ENCODE measurements at regions not wholly inside any gene's neighbourhood (a gene's known extent, or its start where the extent isn't known, plus 50 kb on each side); places are given as distances from the start of the nearest gene placed in this dataset.

DNA sequence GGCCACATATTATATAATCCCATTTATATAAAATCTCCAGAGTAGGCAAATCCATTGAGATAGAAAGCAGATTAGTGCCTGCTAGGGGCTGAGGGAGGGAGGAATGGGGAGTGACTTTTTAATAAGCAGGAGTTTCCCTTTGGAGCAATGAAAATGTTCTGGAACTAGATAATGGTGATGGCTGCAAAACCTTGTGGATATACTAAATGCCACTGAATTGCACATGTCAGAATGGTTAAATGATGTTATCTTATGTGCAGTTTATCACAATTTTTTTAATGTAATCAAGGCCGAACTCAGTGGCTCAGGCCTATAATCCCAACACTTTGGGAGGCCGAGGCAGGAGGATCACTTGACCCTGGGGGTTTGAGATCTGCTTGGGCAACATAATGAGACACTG lies 145.5 kb upstream of the AUTS2 start:
- Histone ChIP-seq H3K36me3 (ENCODE audit: control insufficient read depth, insufficient read depth, low read length) (no peaks in the 10 kb centered on the region), H3K4me3 (replicated peaks in 1 of 4; ENCODE audit: control extremely low read depth in 1 of 4, insufficient read depth in 1 of 4, low read depth in 3 of 4, low read length in 4 of 4) (no peak overlapping the region), H3K27ac (ENCODE audit: insufficient read depth, low read length) (no peak overlapping the region), H2AFZ (ENCODE audit: low read length) (no peak overlapping the region), H4K20me1 (ENCODE audit: control insufficient read depth, extremely low read depth, insufficient read depth, low read length) (no peaks in the 10 kb centered on the region), H3K9ac (ENCODE audit: insufficient read depth, low read length) (no peak overlapping the region), H3K79me2 (ENCODE audit: control insufficient read depth, insufficient read depth, low read length) (no peaks in the 10 kb centered on the region), H3K4me2 (ENCODE audit: extremely low read depth, insufficient read depth, low read length) (no peak overlapping the region), H3K9me3 (ENCODE audit: control insufficient read depth, insufficient read depth, low read depth, low read length) (no peaks in the 10 kb centered on the region), H3K27me3 (ENCODE audit: control insufficient read depth, insufficient read depth, low read length) (no peaks in the 10 kb centered on the region), H3K4me1 (ENCODE audit: control insufficient read depth, extremely low read depth, insufficient read depth, low read length) (no peaks in the 10 kb centered on the region)
- DNase-seq (ENCODE audit: low read depth in 2 of 2), result no peak
- TF ChIP-seq, protein P1, sequence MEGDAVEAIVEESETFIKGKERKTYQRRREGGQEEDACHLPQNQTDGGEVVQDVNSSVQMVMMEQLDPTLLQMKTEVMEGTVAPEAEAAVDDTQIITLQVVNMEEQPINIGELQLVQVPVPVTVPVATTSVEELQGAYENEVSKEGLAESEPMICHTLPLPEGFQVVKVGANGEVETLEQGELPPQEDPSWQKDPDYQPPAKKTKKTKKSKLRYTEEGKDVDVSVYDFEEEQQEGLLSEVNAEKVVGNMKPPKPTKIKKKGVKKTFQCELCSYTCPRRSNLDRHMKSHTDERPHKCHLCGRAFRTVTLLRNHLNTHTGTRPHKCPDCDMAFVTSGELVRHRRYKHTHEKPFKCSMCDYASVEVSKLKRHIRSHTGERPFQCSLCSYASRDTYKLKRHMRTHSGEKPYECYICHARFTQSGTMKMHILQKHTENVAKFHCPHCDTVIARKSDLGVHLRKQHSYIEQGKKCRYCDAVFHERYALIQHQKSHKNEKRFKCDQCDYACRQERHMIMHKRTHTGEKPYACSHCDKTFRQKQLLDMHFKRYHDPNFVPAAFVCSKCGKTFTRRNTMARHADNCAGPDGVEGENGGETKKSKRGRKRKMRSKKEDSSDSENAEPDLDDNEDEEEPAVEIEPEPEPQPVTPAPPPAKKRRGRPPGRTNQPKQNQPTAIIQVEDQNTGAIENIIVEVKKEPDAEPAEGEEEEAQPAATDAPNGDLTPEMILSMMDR (conservative IDR thresholded peaks at IDR 0.05 in 1 of 2, IDR thresholded peaks at IDR 0.05 in 1 of 2; ENCODE audit: low read depth in 1 of 2, low read length in 2 of 2), result no peak
- TF ChIP-seq EZH2 (IDR thresholded peaks at IDR 0.05; ENCODE audit: low read length, missing control alignments), result no peak

DNA sequence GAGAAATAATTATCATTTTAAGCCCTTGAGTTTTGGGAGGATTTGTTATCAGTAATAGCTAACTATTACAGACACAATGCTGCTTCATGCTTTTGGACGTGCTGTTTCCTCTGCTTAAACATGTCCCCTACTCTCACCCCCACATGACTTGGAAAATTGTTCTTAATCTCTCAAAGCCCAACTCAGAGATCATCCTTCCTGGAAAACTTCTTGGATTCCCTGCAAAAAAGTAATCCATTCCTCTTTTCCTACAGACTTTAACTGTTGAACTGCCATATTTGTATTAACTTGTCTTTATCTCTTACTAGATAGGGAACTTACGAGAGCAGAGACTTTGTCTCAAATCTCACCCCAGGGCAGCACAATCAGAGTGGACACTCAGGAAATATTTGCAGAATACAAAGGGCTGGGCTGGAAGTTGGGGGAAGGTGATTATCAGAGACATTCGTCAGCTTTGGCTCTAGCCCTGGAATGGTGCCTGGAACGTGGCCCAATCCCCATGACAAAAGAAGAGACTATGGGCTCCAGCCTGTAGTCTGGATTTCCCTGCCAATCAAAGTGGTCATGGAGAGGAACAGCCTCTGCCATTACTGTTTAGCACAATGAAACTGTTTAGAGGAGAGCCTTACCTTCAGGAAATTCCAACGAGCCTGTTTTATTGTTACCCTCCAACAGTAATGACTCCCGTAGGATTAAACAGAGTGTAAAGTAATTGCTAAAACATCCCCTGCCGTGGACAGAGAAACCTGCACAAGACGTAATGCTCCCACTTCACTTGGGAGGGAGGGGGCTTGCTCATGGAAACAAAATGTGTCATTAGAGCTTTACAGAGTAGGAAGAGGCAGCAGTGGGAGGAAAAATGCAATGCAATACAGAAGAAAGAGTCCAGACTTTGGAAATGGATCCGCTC lies 140.4 kb upstream of the AUTS2 start:
- Histone ChIP-seq H3K4me2 (ENCODE audit: extremely low read depth, insufficient read depth, low read length) (no peak overlapping the region), H3K4me1 (ENCODE audit: control insufficient read depth, extremely low read depth, insufficient read depth, low read length) (no peaks in the 10 kb centered on the region), H3K36me3 (ENCODE audit: control insufficient read depth, insufficient read depth, low read length) (no peaks in the 10 kb centered on the region), H3K9me3 (ENCODE audit: control insufficient read depth, insufficient read depth, low read depth, low read length) (no peaks in the 10 kb centered on the region), H3K4me3 (replicated peaks in 1 of 4; ENCODE audit: control extremely low read depth in 1 of 4, insufficient read depth in 1 of 4, low read depth in 3 of 4, low read length in 4 of 4) (no peak overlapping the region), H3K9ac (ENCODE audit: insufficient read depth, low read length) (no peak overlapping the region), H3K27ac (ENCODE audit: insufficient read depth, low read length) (no peak overlapping the region), H4K20me1 (ENCODE audit: control insufficient read depth, extremely low read depth, insufficient read depth, low read length) (no peaks in the 10 kb centered on the region), H2AFZ (ENCODE audit: low read length) (no peak overlapping the region), H3K27me3 (ENCODE audit: control insufficient read depth, insufficient read depth, low read length) (no peaks in the 10 kb centered on the region), H3K79me2 (ENCODE audit: control insufficient read depth, insufficient read depth, low read length) (no peaks in the 10 kb centered on the region)
- no peak for TF ChIP-seq EZH2 (IDR thresholded peaks at IDR 0.05; ENCODE audit: low read length, missing control alignments)
- TF ChIP-seq, protein P1 (conservative IDR thresholded peaks at IDR 0.05 in 1 of 2, IDR thresholded peaks at IDR 0.05 in 1 of 2; ENCODE audit: low read depth in 1 of 2, low read length in 2 of 2), result no peak
- peak in 1 of 2 donors; percentile 79 for DNase-seq (ENCODE audit: low read depth in 2 of 2)

DNA sequence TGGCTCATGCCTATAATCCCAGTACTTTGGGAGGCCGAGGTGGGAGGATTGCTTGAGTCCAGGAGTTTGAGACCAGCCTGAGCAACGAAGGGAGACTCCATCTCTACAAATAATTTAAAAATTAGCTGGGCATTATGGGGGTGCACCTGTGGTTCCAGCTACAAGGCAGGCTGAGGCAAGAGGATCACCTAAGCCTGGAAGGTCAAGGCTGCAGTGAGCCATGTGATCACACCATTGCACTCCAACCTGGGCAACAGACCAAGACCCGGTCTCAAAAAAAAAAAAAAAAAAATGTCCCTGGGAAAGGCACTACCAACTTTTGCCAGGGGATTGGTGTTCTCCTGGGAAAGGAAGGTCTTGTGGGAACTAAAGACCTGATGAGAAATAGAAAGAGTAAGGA lies 134.2 kb upstream of the AUTS2 start:
- Histone ChIP-seq H3K27ac (ENCODE audit: insufficient read depth, low read length) (no peak overlapping the region), H4K20me1 (ENCODE audit: control insufficient read depth, extremely low read depth, insufficient read depth, low read length) (no peaks in the 10 kb centered on the region), H3K9me3 (ENCODE audit: control insufficient read depth, insufficient read depth, low read depth, low read length) (no peaks in the 10 kb centered on the region), H3K4me1 (ENCODE audit: control insufficient read depth, extremely low read depth, insufficient read depth, low read length) (no peaks in the 10 kb centered on the region), H3K4me3 (replicated peaks in 1 of 4; ENCODE audit: control extremely low read depth in 1 of 4, insufficient read depth in 1 of 4, low read depth in 3 of 4, low read length in 4 of 4) (no peak overlapping the region), H3K9ac (ENCODE audit: insufficient read depth, low read length) (no peak overlapping the region), H3K27me3 (ENCODE audit: control insufficient read depth, insufficient read depth, low read length) (no peaks in the 10 kb centered on the region), H3K4me2 (ENCODE audit: extremely low read depth, insufficient read depth, low read length) (no peak overlapping the region), H2AFZ (ENCODE audit: low read length) (no peak overlapping the region), H3K36me3 (ENCODE audit: control insufficient read depth, insufficient read depth, low read length) (no peaks in the 10 kb centered on the region), H3K79me2 (ENCODE audit: control insufficient read depth, insufficient read depth, low read length) (no peaks in the 10 kb centered on the region)
- TF ChIP-seq, protein P1 (conservative IDR thresholded peaks at IDR 0.05 in 1 of 2, IDR thresholded peaks at IDR 0.05 in 1 of 2; ENCODE audit: low read depth in 1 of 2, low read length in 2 of 2), result no peak
- TF ChIP-seq EZH2 (IDR thresholded peaks at IDR 0.05; ENCODE audit: low read length, missing control alignments), result no peak
- DNase-seq (ENCODE audit: low read depth in 2 of 2), result no peak

Measured in fibroblast of lung (primary cell).